IMR-90 (cell line): ENCODE measurements at regions not wholly inside any gene's neighbourhood (a gene's known extent, or its start where the extent isn't known, plus 50 kb on each side); places are given as distances from the start of the nearest gene placed in this dataset.

Source experiments
- BHLHE40 ChIP-seq: fragments of 150-350 bp; IDR thresholded peaks from 2 replicates; pipeline ENCODE4 v1.6.1; 2016; ENCODE audit warnings: mild to moderate bottlenecking, low read depth, low read length
- CEBPB ChIP-seq: IDR thresholded peaks from 2 replicates; pipeline ENCODE4 v1.6.1; 2012; ENCODE audit warnings: low read depth, low read length, improper control_type of control experiment
- POLR2A ChIP-seq: IDR thresholded peaks from 2 replicates; pipeline ENCODE4 v1.6.1; 2012; ENCODE audit warnings: mild to moderate bottlenecking, low read depth, low read length
- RAD21 ChIP-seq: IDR thresholded peaks from 2 replicates; pipeline ENCODE4 v1.6.1; 2012; ENCODE audit warnings: low read length, improper control_type of control experiment
- RFX5 ChIP-seq: IDR thresholded peaks from 2 replicates; pipeline ENCODE4 v1.8.0; 2012; ENCODE audit warnings: low read depth, mild to moderate bottlenecking, low read length, moderate library complexity
- TF ChIP-seq, protein P1 (sequence below): fragments of 150-350 bp; IDR thresholded peaks from 2 replicates; pipeline ENCODE4 v1.6.1; 2017; ENCODE audit warnings: mild to moderate bottlenecking, antibody characterized with exemption, low read length, low read depth
- TF ChIP-seq, protein P2 (sequence below): conservative IDR thresholded peaks from 2 replicates; pipeline ENCODE4 v1.5.1; 2012; ENCODE audit warnings: mild to moderate bottlenecking, low read depth, low read length, improper control_type of control experiment

DNA sequence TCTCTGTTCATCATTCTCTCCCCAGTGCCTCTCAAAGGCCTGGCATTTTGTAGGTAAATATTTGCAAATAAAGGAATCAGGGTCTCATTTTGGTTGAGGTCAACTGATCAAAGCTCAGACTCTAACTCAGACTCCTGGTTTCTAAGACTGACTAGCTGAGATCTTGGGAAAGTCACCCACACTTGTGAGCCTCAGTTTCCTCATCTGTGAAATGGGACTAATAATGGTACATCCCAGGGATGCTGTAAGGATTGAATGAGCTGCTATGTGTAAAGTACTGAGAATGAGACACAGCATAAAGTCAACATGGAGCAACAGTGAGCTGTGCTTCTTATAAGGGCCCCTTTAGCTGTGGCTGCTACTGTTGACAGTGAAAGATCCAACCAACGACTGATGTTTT lies 70.6 kb upstream of the XYLT1 start:
- TF ChIP-seq, protein P1, sequence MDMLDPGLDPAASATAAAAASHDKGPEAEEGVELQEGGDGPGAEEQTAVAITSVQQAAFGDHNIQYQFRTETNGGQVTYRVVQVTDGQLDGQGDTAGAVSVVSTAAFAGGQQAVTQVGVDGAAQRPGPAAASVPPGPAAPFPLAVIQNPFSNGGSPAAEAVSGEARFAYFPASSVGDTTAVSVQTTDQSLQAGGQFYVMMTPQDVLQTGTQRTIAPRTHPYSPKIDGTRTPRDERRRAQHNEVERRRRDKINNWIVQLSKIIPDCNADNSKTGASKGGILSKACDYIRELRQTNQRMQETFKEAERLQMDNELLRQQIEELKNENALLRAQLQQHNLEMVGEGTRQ, result no peak
- TF ChIP-seq CEBPB (no peak), POLR2A (no peak), RFX5 (no peak), RAD21 (no peak), BHLHE40 (no peak)
- TF ChIP-seq, protein P2, sequence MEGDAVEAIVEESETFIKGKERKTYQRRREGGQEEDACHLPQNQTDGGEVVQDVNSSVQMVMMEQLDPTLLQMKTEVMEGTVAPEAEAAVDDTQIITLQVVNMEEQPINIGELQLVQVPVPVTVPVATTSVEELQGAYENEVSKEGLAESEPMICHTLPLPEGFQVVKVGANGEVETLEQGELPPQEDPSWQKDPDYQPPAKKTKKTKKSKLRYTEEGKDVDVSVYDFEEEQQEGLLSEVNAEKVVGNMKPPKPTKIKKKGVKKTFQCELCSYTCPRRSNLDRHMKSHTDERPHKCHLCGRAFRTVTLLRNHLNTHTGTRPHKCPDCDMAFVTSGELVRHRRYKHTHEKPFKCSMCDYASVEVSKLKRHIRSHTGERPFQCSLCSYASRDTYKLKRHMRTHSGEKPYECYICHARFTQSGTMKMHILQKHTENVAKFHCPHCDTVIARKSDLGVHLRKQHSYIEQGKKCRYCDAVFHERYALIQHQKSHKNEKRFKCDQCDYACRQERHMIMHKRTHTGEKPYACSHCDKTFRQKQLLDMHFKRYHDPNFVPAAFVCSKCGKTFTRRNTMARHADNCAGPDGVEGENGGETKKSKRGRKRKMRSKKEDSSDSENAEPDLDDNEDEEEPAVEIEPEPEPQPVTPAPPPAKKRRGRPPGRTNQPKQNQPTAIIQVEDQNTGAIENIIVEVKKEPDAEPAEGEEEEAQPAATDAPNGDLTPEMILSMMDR, result no peak
